ENCODE measurements at regions not wholly inside any gene's neighbourhood (a gene's known extent, or its start where the extent isn't known, plus 50 kb on each side); places are given as distances from the start of the nearest gene placed in this dataset.

DNA sequence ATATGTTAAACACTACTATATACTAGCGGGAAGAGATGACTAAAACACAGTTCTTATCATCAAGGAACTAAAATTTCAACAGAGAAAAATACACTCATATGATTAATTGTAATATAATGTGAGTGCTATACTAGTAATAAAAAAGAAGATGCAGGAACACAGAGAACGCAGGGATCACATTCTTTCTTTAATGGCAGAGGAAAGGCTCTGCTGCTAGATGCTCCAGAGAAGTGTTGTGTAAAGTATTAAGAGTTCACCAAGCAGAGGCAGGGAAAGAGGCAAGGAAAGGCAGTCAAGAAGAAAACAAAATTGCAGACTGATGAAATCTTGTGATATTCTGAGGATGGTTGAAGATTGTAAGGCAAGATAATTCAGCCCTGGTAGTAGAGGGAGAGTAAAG is 394.7 kb downstream of the PDGFC start:
- no peaks in the 10 kb centered on the region for H3K36me3 Mint-ChIP-seq
- H3K9me3 Mint-ChIP-seq: peaks cover 0 to 4% (median 0%) of the 10 kb centered on the region in 7 donors
- DNase-seq (no peak), ATAC-seq (ENCODE audit: low read depth in 2 of 2) (no peak)
- H3K27ac Mint-ChIP-seq: no peak overlapping the region
- H3K4me3 Mint-ChIP-seq: no peak overlapping the region
- H3K4me1 Mint-ChIP-seq: no peaks in the 10 kb centered on the region
- H3K27me3 Mint-ChIP-seq: no peaks in the 10 kb centered on the region

DNA sequence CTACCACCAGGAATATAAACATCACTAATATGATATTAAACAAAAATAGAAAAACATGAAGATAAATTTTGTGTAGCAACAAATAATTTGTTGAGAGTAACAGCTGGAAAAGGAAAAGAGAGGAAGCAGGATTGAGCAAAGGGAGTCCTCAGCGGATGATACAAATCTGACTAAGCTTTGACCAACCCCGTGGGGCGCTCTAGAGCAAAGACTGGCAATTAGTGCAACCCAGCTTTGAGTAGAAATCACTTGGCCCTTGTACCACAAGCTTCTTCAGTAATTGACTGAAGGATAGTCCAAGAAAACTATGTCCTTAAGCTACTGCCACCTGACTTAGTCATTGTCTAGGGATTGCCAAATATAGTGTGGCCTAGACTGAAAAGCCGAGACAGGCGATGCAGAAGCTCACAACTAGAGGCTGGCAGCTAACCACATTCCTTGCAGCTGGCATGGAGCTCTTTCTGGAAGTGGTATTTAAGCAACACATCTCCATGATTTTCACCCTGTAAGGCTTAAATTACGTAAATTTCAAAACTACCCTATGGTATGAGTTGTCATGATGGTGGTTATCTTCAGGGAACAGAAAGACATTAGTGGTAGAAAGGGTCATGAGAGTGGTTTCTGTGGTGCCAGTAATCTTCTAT is 396.0 kb downstream of the PDGFC start:
- DNase-seq (no peak), ATAC-seq (ENCODE audit: low read depth in 2 of 2) (no peak)
- no peak overlapping the region for H3K4me3 Mint-ChIP-seq
- no peaks in the 10 kb centered on the region for H3K4me1 Mint-ChIP-seq
- peaks cover 0 to 4% (median 0%) of the 10 kb centered on the region in 7 donors for H3K9me3 Mint-ChIP-seq
- no peaks in the 10 kb centered on the region for H3K27me3 Mint-ChIP-seq
- no peak overlapping the region for H3K27ac Mint-ChIP-seq
- H3K36me3 Mint-ChIP-seq: no peaks in the 10 kb centered on the region

DNA sequence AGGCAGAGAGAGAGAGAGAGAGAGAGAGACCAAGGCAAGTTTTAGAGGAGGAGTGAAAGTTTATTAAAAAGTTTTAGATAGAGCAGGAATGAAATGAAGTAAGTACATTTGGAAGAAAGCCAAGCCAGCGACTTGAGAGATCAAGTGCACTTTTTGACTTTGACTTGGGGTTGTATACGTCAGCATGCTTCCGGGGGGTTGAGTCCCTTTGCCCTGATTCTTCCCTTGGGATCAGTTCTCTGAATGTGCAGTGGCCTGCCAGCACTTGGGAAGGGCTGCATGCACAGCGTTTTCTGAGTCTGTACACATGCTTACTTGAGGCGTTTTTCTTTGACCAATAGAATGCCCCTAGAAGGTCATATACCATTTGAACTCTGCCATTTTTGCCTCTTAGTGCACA is 400.5 kb downstream of the PDGFC start:
- no peak for ATAC-seq (ENCODE audit: low read depth in 2 of 2)
- no peaks in the 10 kb centered on the region for H3K36me3 Mint-ChIP-seq
- H3K9me3 Mint-ChIP-seq: peaks cover 0 to 2% (median 0%) of the 10 kb centered on the region in 7 donors
- no peaks in the 10 kb centered on the region for H3K27me3 Mint-ChIP-seq
- no peak for DNase-seq
- H3K27ac Mint-ChIP-seq: no peak overlapping the region
- H3K4me3 Mint-ChIP-seq: no peak overlapping the region
- no peaks in the 10 kb centered on the region for H3K4me1 Mint-ChIP-seq

DNA sequence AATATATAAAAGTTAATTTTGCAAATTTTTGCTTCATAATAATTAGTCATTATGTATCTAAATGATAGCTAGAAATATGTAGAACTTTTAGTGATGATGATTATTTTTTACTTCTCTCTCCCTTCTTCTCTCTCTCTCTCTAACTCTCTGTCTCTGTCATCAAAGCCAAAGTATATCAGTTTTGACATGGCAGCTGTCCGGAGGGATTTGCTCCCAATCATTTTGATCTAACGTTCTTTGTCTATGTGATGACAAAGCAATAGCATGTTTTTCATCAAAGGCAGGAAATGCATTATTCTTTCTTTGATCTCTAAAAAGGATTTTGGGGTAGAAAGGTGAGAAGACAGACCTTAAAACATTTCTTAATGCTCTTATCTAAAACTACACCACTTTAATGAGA is 402.1 kb downstream of the PDGFC start:
- DNase-seq (no peak), ATAC-seq (ENCODE audit: low read depth in 2 of 2) (no peak)
- Mint-ChIP-seq H3K27ac (no peak overlapping the region), H3K4me1 (no peaks in the 10 kb centered on the region), H3K36me3 (no peaks in the 10 kb centered on the region), H3K9me3 (peaks cover 0 to 2% (median 0%) of the 10 kb centered on the region in 7 donors), H3K4me3 (no peak overlapping the region), H3K27me3 (no peaks in the 10 kb centered on the region)

DNA sequence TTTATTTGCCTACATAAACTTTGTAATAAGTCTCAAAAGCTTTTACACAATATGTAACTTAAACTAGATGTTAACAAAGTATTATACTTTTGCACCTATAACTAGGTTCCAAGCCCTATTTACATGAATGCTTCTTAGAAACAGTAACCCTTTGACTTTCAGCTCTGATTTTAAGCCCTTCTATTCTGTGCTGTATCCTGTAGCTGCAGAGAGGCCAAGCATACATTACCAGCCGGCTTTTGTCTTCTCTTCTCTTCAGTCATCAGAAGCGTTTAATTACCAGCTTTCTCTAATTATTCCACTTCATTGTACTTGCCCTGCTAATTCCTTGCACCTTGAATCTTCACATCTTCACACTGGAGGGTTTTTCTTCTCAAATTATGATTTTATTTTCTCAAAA is 403.1 kb downstream of the PDGFC start:
- Mint-ChIP-seq H3K36me3 (no peaks in the 10 kb centered on the region), H3K9me3 (peaks cover 0 to 2% (median 0%) of the 10 kb centered on the region in 7 donors), H3K4me3 (no peak overlapping the region), H3K27me3 (no peaks in the 10 kb centered on the region), H3K4me1 (no peaks in the 10 kb centered on the region), H3K27ac (no peak overlapping the region)
- ATAC-seq (ENCODE audit: low read depth in 2 of 2): no peak
- DNase-seq: no peak

DNA sequence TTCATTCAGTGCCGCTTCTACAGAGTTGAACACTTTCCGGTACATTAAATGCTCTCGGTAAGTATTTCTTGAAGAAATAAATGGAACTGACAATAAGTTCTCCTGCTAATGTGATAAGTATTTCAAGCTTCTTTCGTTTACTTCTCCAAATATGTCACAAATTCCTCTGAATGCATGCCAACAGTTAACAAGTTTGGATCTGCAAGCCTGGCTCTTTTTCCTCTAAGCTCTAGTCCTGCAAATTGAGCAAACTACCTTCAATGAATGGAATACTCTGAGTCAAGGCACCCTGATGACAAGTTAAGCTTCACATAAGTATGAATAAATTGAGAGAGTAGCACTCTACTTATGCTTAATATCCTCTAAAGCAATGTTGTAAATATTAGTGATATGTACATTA is 403.6 kb downstream of the PDGFC start:
- Mint-ChIP-seq H3K4me1 (no peaks in the 10 kb centered on the region), H3K27ac (no peak overlapping the region), H3K36me3 (no peaks in the 10 kb centered on the region), H3K27me3 (no peaks in the 10 kb centered on the region), H3K9me3 (peaks cover 0 to 2% (median 0%) of the 10 kb centered on the region in 7 donors), H3K4me3 (no peak overlapping the region)
- DNase-seq (no peak), ATAC-seq (ENCODE audit: low read depth in 2 of 2) (no peak)

DNA sequence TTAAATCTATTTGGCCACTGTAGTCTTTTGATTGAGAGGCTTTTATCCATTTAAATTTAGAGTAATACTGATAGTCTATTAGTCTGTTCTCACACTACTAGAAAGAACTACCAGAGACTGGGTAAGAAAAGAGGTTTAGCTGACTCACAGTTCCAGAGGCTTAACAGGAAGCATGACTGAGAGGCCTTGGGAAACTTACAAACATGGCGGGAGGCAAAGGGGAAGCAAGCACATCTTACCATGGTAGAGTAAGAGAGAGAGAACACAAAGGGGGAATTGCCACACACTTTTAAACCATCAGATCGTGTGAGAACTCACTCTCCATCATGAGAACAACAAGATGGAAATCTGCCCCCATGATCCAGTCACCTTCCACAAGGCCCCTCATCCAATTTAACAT is 410.9 kb downstream of the PDGFC start:
- Mint-ChIP-seq H3K9me3 (peaks cover 0 to 4% (median 0%) of the 10 kb centered on the region in 7 donors), H3K36me3 (no peaks in the 10 kb centered on the region), H3K27ac (no peak overlapping the region), H3K4me3 (no peak overlapping the region), H3K27me3 (no peaks in the 10 kb centered on the region), H3K4me1 (no peaks in the 10 kb centered on the region)
- DNase-seq (no peak), ATAC-seq (ENCODE audit: low read depth in 2 of 2) (no peak)

DNA sequence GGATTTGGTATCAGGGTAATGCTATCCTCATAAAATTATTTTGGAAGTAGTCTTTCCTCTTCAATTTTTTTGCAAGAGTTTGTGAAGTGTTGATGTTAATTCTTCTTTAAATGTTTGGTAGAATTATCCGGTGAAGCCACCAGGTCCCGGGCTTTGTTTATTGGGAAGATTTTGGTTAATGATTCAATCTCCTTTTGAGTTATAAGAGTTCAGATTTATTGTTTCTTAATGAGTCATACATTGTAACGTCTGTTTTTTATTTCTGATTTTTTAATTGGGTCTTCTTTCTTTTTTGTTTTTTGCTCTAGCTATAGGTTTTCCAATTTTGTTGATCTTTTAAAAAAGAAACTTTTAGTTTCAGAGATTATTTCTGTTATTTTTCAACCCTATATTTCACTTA is 412.3 kb downstream of the PDGFC start:
- Mint-ChIP-seq H3K27ac (no peak overlapping the region), H3K4me1 (no peaks in the 10 kb centered on the region), H3K9me3 (peaks cover 0 to 7% (median 0%) of the 10 kb centered on the region in 7 donors), H3K27me3 (no peaks in the 10 kb centered on the region), H3K36me3 (no peaks in the 10 kb centered on the region), H3K4me3 (no peak overlapping the region)
- DNase-seq (no peak), ATAC-seq (ENCODE audit: low read depth in 2 of 2) (no peak)

DNA sequence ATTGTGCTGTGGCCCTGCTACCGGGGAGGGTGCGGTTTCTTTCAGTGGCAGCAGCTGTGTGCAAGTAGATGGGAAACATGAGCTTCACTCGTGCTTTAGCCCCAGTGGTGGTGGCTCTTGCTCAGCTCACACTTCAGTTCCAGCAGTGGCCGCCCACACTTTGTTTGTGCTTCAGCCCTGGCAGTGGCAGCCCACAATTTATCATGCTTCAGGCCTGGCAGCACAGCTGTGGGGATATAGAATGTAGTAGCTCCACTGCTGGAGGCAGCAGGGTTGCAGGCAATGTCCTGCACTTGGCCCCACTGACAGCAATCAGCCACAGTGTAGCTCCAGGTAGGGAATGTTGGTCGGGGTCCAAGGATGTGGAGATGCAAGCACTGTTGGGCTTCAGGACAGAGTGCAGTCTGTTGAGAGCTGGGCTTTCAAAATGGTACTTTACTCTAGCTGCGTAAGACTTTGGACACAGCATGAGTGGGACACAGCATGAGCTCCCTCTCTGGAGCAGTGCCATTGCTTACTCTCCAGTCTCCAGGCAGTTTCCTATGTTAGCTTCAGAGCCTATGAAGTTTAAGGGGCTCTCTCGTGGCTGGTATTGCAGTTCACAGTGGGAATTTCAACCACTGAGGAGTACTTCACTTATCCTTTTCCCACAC is 413.1 kb downstream of the PDGFC start:
- Mint-ChIP-seq H3K9me3 (peaks cover 0 to 7% (median 0%) of the 10 kb centered on the region in 7 donors), H3K36me3 (no peaks in the 10 kb centered on the region), H3K4me3 (no peak overlapping the region), H3K4me1 (no peaks in the 10 kb centered on the region), H3K27me3 (no peaks in the 10 kb centered on the region), H3K27ac (no peak overlapping the region)
- ATAC-seq (ENCODE audit: low read depth in 2 of 2): no peak
- DNase-seq: no peak

DNA sequence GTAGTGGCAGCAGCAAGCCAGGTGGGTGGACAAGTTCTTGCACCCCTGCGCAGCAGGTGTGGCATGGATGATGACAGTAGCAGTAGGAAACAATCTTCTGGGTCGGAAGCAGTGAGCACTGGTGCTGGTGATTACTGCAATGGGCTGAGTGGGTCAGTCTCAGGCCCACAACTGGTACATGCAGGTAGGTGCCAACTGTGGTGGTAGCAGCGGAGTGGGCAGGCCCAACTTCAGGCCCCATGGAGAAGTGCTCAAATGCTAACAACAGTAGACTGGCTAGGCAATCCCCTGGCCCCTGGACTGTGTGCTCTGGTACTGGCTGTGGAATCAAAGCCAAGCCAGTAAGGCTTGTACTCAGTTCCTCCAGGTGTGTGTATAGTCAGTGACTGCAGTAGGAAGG is 413.7 kb downstream of the PDGFC start:
- DNase-seq: no peak
- H3K36me3 Mint-ChIP-seq: no peaks in the 10 kb centered on the region
- H3K27ac Mint-ChIP-seq: no peak overlapping the region
- no peaks in the 10 kb centered on the region for H3K27me3 Mint-ChIP-seq
- H3K4me3 Mint-ChIP-seq: no peak overlapping the region
- ATAC-seq (ENCODE audit: low read depth in 2 of 2): no peak
- H3K4me1 Mint-ChIP-seq: no peaks in the 10 kb centered on the region
- peaks cover 0 to 7% (median 0%) of the 10 kb centered on the region in 7 donors for H3K9me3 Mint-ChIP-seq

DNA sequence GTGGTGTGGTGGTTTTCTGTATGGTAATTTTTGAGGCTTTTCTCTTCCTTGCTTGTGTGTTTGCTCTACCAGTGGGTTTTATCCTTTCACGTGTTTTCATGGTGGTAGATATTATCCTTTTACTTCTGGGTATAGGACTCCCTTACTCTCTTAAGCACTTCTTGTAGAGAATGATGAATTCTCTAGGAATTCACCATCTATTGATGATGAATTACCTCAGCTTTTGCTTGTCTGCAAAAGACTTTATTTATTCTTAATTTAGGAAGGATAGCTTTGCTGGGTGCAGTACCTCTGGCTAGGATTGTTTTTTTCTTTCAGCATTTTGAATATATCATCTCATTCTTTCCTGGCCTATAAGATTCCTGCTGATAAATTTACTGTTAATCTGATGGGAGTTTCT is 415.3 kb downstream of the PDGFC start:
- H3K4me1 Mint-ChIP-seq: no peaks in the 10 kb centered on the region

DNA sequence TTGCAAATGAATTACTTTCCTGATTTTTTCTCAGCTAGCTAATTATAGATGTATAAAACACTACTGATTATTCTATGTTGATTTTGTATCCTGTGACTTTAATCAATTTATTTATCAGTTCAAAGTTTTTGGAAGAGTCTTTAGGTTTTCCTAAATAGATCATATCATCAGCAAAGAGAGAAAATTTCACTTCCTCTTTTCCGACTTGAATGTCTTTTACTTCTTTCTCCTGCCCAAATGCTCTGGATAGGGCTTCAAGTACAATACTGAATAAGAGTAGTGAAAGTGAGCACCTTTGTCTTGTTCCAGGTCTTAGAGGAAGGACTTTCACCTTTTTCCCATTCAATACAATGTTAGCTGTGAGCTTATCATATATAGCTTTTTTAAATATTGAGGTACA is 417.9 kb downstream of the PDGFC start:
- DNase-seq (no peak), ATAC-seq (ENCODE audit: low read depth in 2 of 2) (no peak)
- no peak overlapping the region for H3K4me3 Mint-ChIP-seq
- H3K4me1 Mint-ChIP-seq: no peaks in the 10 kb centered on the region
- no peaks in the 10 kb centered on the region for H3K36me3 Mint-ChIP-seq
- H3K9me3 Mint-ChIP-seq: peaks cover 0 to 7% (median 3%) of the 10 kb centered on the region in 7 donors
- H3K27me3 Mint-ChIP-seq: no peaks in the 10 kb centered on the region
- H3K27ac Mint-ChIP-seq: no peak overlapping the region

More for the DNA sequence above, 415.3 kb downstream of the PDGFC start:
- H3K27ac Mint-ChIP-seq: no peak overlapping the region
- H3K9me3 Mint-ChIP-seq: peaks cover 0 to 7% (median under 1%) of the 10 kb centered on the region in 7 donors
- ATAC-seq (ENCODE audit: low read depth in 2 of 2) (no peak), DNase-seq (no peak)
- no peaks in the 10 kb centered on the region for H3K36me3 Mint-ChIP-seq
- H3K27me3 Mint-ChIP-seq: no peaks in the 10 kb centered on the region
- H3K4me3 Mint-ChIP-seq: no peak overlapping the region

DNA sequence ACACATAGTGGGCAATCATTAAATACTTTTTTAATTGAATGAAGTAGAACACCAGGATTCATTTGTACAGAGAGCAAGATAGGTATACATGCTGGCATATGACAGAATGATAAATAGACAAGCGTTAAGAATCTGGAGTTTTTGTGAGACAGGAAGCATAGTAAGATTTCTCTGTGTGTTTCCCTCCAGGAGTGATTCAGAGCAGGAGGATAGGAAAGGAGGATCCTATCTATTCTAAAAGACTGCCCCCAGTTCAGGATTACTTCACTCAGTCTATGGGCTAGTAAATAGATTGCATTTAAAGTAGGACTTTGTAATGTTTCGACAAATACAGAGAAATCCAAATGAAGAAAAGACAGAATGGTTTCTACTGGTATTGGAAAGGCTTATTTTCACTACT is 423.7 kb downstream of the PDGFC start:
- DNase-seq: no peak
- no peak overlapping the region for H3K4me3 Mint-ChIP-seq
- ATAC-seq (ENCODE audit: low read depth in 2 of 2): no peak
- no peaks in the 10 kb centered on the region for H3K4me1 Mint-ChIP-seq
- H3K27me3 Mint-ChIP-seq: no peaks in the 10 kb centered on the region
- no peaks in the 10 kb centered on the region for H3K36me3 Mint-ChIP-seq
- peaks cover 0 to 14% (median 4%) of the 10 kb centered on the region in 7 donors for H3K9me3 Mint-ChIP-seq
- H3K27ac Mint-ChIP-seq: no peak overlapping the region

DNA sequence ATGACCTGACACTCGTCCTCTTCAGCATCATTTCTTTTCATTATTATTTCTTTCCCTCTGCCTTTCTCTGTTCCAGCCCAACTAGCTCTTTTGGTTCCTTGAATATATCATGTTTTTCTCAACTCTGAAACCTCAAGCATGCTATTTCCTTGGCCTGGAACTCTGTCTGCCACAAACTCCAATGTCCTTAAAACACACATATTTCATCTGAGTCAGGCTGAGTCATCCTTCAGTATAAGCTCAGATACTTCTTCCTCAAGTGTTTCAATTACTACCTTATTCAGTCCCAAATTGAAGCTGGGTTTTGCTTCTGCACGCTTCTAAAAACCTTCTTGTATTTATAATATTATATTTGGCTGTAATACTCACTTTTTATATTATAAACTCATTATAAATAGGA is 424.2 kb downstream of the PDGFC start:
- Mint-ChIP-seq H3K4me1 (no peaks in the 10 kb centered on the region), H3K36me3 (no peaks in the 10 kb centered on the region), H3K9me3 (peaks cover 0 to 14% (median 4%) of the 10 kb centered on the region in 7 donors), H3K4me3 (no peak overlapping the region), H3K27ac (peak overlapping the region in 1 of 6 donors; percentile 23), H3K27me3 (no peaks in the 10 kb centered on the region)
- DNase-seq (no peak), ATAC-seq (ENCODE audit: low read depth in 2 of 2) (no peak)

Data from naive B cell (primary cell).